IPS-NIHi11 (cell line): ENCODE measurements at regions not wholly inside any gene's neighbourhood (a gene's known extent, or its start where the extent isn't known, plus 50 kb on each side); places are given as distances from the start of the nearest gene placed in this dataset.
"Not testable (repeated sequence)": the region's sequence is repeated elsewhere in the genome, so short reads cannot be mapped to it uniquely, and the experiment has no call there.

ENCODE experiments used
- DNase-seq: peaks from one replicate; pipeline ENCODE4 v3.0.0; 2012; ENCODE audit warnings: mixed read lengths, low spot score

DNA sequence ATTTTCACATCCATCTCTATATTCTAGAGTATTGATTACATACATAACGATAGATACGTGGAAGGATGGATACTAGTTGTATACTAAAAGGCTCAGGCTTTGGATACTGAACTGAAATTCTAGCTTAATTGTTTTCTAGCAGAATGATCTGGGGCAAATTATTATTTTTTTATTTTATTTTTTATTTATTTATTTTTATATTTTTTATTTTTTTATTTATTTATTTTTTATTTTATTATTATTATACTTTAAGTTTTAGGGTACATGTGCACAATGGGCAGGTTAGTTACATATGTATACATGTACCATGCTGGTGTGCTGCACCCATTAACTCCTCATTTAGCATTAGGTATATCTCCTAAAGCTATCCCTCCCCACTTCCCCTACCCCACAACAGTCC, 432.6 kb upstream of the GRM7 start:
- DNase-seq = not testable (repeated sequence)

DNA sequence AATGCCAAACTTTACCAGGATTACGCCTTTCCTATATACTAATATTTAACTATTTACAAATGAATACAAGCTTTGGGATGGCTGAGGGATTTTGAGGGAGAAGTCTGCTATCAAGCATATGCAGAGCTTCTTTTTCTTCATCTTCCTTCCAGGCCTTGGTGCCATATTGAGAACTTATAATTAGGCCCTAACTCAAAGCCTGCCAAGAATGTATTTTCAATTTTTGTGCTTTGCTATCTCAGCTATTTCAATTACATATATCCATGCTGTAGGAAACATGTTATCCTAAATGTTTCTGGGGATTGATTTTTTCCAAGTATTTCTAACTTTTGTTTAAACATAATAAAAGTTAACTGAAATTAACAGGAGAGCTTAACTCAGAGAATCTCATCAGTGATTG, 425.0 kb upstream of the GRM7 start:
- DNase-seq = no peak

DNA sequence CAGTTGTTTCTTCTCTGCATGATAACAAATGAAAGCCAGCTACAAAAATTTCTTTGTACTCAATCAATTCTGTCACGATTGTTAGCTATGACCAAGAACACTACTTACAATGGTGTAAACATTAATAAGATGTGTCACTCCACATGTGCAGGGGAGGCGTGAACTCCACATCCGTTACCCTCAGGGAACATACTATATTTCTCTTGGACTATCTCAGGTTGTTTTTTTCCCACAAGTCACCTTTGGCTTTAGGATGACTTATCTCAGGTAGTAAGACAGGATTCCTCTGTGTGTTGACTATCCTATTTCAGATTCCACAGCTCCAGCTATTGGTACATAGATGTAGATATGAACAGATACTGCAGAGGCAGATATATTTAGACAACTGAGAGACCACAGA, 423.3 kb upstream of the GRM7 start:
- DNase-seq = no peak

DNA sequence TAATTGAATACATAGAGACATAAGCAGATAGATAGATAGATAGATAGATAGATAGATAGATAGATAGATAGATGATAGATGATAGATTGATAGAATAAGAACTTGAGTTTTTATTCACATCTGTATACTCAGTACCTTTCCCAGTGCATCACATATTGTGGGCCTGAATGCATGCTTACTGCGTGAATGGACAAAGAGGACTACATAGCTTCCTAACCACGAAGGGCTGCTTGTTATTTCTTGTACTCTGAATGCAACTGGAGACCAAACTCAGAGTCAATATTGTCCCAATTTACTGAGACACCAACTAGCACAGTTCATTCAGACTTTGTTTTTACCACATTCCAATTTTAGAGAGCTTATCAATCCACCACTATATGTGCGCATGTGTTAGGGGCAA, 422.9 kb upstream of the GRM7 start:
- DNase-seq = no peak

DNA sequence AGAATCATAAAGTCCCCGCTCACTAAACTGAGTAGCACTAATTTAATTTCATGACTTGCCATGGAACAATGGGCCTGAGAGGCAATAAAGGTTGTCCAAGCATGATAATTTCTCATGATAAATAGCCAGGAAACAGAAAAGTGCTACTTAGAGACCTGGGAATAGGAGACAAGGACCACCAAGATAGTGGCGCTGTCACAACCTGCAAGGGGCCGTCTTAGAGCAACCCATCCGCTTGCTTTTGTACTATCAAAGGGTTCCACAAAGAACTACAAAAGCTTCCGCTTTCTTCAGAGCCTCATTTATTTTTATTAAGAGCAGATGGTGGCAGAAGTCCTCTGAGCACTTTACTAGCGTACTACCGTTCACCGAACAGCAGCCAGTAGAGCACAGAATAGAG, 421.7 kb upstream of the GRM7 start:
- DNase-seq = no peak

DNA sequence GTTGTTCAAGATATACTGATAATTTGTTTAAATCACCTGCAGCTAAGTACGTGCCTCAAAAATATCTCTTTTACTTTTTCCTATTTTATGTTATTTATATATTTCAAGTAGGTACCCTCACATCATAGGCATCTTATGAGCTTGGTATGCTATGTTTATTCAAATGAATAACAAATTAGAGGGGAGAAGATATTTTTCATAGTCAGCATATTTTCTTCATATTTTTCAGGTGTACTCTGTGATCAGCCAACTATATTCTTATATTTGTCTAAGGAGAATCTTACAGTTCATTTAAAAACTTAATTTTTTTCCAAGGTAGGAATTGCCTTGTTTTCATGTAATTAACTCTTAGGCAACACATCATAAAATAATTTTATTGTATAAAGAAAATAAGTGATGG, 421.1 kb upstream of the GRM7 start:
- no peak for DNase-seq

DNA sequence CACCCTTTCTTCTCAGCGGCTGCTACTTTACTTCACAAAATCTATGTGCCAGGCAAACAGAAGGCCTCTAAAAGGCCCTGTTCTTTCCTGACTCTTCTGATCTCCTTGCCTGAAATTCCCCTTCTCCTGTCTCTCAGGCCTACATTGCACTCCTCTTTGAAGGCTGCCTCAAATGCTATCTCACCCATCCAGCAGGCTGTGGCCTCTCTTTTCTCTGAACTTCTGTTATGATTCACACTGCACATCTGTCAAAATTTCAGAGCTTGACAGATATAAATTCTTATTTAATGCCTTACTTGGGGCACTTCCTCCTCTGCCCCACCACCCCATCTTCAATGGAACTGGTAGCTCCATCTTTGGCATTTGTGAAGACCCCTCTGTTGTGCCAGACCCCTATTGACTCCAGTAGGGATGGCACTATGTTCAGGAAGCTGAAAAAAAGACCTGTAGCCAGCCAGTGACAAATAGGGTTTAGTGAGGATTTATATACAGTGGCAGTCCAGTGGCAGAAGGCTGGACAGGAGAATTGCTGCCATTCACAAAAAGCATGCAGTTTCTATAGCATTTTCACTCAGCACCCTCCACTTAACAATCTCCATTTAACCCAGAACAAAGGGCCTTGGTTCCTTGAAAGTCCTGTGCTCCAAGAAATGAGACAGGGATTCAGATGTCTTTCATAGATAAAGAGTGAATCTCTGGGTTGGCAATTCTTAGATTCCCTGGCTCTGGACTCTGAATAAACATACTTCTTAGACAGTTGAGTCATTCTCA, 415.8 kb upstream of the GRM7 start:
- DNase-seq = no peak

DNA sequence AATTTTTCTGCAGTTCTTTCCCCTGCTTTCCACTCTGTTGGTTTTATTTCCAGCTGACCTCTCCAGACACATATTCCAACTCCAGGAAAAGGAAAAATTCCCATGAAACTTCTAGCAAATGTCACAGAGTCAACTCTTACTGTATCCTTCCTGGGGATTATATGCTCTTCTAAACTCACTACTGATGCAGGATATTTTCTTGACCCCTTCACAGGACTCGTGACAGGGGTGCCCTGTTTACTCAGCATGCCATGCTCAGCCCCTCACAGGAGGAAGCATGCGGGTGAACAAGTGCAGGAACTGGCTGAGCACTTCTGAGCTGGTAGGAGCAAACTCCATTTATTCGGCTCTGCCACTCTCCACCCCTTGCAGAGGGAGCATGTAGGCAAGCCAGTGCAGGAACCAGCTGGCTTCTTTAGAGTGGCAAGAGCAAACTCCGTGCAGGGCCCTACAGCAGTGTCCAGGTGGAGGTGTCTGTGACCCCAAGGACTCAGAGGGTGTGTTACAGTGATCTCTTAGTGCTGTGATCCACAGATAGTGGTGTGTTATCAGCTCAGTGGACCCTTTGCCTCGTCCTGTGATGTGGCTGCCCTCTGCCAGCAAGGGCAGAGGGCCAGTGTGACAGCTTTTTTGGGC, 413.6 kb upstream of the GRM7 start:
- DNase-seq = no peak

DNA sequence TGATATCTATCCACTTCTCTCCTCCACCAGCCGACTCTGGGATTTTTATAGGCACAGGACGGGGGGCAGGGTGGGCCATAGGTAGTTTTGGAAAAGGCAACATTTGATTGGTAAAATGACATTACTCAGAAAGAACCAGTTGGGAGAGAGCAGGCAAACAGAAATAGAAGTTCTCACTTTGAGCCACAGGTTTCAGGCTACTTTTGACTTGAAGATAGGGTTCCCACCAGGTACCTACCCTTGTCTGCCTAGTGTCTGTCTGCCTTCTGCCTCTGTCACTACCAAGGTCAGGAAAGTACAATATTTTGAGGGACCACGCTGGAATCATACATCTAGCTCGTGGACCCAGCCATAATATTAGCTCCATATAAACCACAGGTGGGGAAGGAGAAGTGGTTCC, 412.9 kb upstream of the GRM7 start:
- DNase-seq = no peak

DNA sequence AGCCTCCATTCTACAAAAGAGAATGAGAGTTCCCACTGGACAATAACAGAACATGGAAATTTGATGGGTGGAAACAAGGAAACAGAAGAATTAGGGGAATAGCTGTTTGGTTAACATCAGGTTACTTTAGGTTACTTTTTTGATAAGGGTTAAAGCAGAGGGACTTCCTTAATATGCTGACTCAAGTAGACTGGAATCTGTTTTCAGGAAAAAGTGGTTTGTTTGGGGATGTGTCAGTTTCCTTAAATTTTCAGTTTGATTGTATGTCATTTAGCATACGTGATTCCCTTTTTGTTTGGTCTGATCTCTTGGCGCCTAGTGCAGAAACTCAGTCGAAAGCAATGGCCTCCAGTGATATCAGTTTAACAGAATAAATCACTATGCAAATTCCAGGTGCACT, 411.8 kb upstream of the GRM7 start:
- DNase-seq = no peak

DNA sequence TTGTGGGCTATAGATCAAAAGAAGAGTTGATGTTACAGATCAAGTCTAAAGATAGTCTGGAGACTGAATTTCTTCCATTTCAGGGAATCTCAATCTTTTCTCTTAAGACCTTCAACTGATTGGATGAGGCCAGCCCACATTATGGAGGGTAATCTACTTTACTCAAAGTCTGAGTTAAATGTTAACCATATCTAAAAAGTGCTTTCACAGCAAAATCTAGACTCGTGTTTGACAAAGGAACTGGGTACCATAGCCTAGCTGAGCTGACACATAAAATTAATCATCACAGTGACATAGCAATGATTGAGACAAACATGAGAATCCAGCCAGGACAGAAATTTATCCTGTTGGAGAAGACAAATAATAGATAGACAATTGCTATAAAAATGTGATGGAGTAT, 407.9 kb upstream of the GRM7 start:
- no peak for DNase-seq

DNA sequence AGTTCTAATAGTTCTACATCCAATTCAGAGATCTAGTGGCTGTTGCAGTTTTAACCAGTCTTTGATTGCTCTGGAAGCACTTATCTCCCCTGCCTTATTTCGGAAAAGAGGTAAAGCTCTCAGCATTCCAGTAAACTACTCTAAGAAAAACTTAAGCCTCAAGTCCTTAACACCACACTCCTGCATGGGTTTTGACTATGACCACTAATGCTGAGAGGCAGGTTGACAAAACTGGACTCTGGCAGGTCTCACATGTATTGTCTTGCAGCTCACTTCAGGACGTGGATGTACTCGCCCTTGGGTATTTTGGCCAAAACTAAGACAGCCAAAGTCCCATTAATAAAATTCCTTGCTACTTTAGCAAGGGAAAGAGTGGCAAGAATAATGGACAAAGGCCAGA, 405.9 kb upstream of the GRM7 start:
- no peak for DNase-seq

DNA sequence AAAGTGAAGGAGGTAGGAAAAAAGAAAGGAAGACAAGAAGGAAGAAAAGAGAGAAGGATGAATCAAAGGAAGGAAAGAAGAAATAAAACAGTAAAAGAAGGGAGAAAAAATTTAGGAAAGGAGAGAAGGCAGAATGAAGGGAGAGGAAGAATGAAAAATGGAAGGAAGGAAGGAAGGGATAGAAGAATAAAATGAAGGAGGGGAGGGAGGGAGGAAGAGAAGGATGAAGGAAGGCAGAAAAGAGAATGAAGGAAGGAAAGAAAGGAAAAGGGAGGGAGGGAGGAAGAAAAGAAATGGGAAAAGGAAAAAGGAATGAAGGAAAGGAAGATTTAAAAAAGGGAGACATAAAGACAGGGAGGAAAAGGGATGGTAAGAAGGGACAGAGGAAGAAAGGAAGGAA, 393.7 kb upstream of the GRM7 start:
- DNase-seq = no peak

DNA sequence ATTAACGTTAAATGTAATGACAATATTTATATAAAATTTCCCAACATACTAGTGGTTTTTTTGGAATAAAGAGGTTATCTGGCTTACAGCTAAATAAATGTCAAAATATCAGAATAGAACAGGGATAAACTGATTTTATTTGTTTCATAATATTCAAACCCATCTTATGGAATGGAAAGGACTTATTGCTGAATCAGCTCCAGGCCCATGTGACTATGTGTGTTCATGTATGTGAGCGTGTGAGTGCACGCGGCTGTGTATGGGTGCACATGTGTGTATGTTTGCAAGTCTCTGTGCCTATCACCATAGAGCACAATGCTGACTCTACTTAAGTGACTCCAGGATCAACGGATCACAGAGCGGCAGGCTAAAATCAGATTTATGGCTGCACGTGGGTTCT, 392.3 kb upstream of the GRM7 start:
- DNase-seq = no peak

DNA sequence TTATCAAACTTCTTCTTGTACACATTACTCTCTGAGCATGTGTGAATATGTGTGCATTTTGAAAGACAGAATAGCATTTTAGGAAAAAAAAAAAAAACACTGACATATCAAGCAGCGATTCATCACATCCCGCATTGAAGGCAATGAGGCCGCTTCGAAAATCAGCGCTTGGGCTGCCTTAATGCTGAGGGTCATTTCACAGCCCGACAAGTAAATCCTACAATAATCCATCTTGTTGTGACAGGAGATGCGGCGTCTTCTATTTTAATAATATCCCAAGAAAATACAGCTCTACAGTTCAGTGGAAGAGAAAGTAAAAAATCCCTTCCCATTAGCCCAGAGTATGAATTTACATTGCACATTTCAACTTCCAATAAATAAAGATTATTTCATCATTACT, 389.2 kb upstream of the GRM7 start:
- no peak for DNase-seq

DNA sequence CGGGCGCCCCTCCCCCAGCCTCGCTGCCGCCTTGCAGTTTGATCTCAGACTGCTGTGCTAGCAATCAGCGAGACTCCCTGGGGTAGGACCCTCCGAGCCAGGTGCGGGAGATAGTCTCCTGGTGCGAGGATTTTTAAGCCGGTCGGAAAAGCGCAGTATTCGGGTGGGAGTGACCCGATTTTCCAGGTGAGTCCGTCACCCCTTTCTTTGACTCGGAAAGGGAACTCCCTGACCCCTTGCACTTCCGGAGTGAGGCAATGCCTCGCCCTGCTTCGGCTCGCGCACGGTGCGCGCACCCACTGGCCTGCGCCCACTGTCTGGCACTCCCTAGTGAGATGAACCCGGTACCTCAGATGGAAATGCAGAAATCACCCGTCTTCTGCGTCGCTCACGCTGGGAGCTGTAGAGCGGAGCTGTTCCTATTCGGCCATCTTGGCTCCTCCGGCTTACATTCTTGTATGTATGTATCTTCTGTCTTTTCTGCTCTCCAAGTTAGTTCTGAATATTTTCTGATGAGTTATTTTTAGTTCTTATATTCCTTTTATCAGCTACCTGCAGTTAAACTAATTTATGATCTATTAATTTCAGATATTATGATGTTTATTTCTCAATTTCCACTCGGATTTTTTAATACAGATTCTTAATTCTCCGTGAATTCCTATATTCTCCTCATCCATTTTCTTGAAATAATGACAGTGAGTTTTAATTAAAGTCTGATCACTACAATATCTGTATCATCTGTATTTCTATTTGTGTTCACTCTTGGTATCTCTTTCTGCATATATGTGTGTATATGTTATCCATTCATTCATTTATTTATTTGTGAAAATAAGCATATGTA, 370.2 kb upstream of the GRM7 start:
- not testable (repeated sequence) for DNase-seq

DNA sequence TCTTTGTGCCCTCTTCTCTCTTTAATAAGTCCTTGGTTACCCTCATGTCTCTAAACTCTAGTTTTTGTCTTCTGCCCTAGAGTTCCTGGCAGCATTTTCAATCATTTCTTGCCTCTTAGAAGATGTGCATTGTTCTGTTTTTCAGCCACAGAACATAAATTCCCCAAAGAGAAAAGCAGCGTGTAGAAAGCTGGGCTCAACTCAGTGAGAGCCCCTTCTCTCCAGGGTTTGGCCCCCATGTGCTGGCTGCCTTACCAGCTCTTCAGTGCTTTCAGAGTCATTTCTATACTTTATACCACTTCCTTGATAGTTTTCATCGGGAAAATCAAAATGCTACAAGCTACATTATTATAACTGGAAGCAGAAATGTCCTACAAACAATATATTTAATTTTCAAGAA, 369.1 kb upstream of the GRM7 start:
- DNase-seq = no peak

DNA sequence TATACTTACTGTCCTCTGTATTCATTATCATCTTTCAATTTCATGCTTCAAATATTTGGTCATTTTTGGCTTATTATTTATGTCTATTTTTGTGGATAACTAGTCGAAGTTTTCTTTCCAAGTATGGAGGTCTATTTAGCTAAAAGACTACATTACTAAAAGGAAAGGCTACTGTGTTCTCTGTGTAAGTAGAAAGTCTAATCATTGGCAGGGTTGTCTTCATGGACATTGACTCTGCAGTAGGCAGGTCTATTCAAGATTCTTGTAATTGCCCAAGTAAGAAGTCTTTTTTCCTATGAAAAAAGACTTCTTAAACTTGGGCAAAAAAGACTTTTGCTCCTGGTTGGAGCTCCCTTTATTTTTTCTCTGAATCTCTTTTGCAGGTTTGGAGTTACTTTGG, 368.6 kb upstream of the GRM7 start:
- no peak for DNase-seq

DNA sequence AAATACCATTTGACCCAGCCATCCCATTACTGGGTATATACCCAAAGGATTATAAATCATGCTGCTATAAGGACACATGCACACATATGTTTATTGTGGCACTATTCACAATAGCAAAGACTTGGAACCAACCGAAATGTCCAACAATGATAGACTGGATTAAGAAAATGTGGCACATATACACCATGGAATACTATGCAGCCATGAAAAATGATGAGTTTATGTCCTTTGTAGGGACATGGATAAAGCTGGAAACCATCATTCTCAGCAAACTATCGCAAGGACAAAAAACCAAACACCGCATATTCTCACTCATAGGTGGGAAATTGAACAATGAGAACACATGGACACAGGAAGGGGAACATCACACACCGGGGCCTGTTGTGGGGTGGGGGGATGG, 362.0 kb upstream of the GRM7 start:
- DNase-seq = not testable (repeated sequence)

DNA sequence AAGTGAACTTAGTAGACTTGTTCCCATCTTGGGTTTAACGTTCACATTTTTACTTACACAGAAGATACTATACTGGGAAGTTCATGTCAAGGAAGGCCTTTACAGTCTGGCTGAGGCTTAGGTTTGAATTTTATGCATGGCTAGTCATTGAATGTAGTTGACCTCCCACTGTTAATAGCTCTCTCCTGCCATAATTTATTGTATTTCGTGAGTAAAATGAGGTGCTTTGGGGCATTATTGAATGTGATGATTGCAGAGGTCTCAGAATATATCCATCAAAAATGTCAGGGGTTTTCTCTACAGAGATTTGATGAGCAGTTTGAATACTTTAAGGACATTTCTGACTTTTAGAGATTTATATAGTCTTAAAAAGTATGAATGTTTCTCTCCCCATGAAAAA, 356.6 kb upstream of the GRM7 start:
- DNase-seq = no peak

DNA sequence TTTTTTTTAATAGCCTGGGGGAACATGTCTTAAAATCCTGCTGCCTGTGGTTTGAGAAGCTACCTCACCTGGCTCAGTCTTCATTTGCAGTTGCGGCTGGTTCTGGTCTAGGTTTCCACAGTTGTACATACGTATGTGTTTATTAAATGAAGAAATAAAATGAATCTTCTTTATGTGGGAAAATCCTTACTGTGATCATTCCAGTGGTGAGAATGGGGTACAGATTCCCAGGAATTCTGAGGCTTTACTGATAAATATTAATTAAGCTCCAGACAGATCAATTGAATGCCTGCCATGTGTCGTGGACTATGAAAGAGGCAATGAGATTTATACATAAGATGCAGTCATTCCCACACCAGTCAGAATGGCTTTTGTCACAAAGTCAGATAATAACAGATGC, 356.1 kb upstream of the GRM7 start:
- DNase-seq = no peak

DNA sequence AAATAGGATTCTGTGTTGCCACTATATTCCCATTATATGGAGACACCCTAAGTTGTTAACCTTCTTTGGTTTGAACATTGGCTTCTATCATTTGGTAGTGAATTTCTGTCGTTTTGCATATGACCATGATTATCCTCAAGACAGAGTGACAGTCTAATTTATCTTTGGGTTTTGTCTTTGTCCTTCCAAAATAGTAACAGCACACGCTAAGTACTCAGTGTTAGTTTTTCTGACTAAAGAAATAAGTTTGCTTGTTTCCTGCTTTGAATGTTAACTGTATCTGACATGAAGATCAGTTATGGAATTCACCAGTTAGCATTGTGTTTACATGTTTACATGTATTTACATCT, 352.5 kb upstream of the GRM7 start:
- no peak for DNase-seq

DNA sequence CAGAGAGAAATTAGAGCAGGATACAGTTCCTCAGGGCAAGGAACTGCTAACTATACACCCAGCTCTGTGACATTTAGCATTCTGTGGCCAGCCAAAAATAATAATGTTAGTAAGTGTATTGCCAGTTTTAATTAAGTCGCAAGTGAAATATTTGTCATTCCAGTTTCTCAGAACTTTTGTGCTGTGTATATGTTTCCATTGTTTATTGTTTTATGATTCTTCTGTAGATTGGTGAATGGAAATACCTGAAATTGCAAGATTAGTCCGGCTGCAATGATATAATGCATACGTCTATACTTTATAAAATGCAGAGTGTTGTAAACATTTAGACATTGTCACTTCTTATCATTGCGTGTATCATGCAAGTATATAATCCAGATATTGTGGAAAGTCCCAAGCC, 351.3 kb upstream of the GRM7 start:
- DNase-seq = no peak
